ENCODE measurements at regions not wholly inside any gene's neighbourhood (a gene's known extent, or its start where the extent isn't known, plus 50 kb on each side); places are given as distances from the start of the nearest gene placed in this dataset.

- Histone ChIP-seq H3K4me1 (ENCODE audit: control insufficient read depth in 2 of 2, insufficient read depth in 1 of 2, low read depth in 1 of 2, low read length in 2 of 2) (peaks cover 0 to 5% of the 10 kb centered on the region in 2 donors), H3K4ac (ENCODE audit: low read length) (no peak overlapping the region), H4K8ac (ENCODE audit: low read depth, low read length) (no peak overlapping the region), H2AK5ac (ENCODE audit: low read depth, low read length) (no peak overlapping the region), H3K27ac (replicated peaks; ENCODE audit: low read length) (no peak overlapping the region), H3K9me3 (replicated peaks in 1 of 2; ENCODE audit: control insufficient read depth in 2 of 2, insufficient read depth in 1 of 2, low read depth in 1 of 2, low read length in 2 of 2) (no peaks in the 10 kb centered on the region), H2BK5ac (ENCODE audit: low read length) (no peak overlapping the region), H3K36me3 (replicated peaks in 1 of 2; ENCODE audit: control insufficient read depth in 2 of 2, insufficient read depth in 2 of 2, low read length in 2 of 2) (no peaks in the 10 kb centered on the region), H3K27me3 (ENCODE audit: control insufficient read depth in 3 of 3, insufficient read depth in 3 of 3, low read depth in 1 of 3, low read length in 3 of 3) (peaks cover 0 to 21% (median 1%) of the 10 kb centered on the region in 3 experiments), H3K23ac (ENCODE audit: low read depth, low read length, poor library complexity) (no peak overlapping the region), H2AFZ (ENCODE audit: low read length) (no peak overlapping the region), H3K4me3 (ENCODE audit: low read length in 2 of 2) (no peak overlapping the region), H3K18ac (ENCODE audit: low read length) (no peak overlapping the region), H3K14ac (ENCODE audit: low read length) (no peak overlapping the region), H2BK120ac (ENCODE audit: low read depth, low read length) (no peak overlapping the region), H3K4me2 (ENCODE audit: insufficient read depth, low read length, poor library complexity, severe bottlenecking) (no peak overlapping the region), H2BK12ac (ENCODE audit: low read length) (no peak overlapping the region), H2BK15ac (ENCODE audit: low read length) (no peak overlapping the region), H4K91ac (ENCODE audit: low read depth, low read length, poor library complexity) (no peak overlapping the region), H3K79me1 (ENCODE audit: low read depth, low read length) (no peaks in the 10 kb centered on the region), H3K9ac (ENCODE audit: low read depth, low read length, poor library complexity) (no peak overlapping the region)
- WGBS, 2 donors (ENCODE audit: extremely low coverage in 2 of 2, insufficient read length in 2 of 2, insufficient replicate concordance in 1 of 2) = no CpG with 5 or more reads among the region's 4 CpGs
- DNase-seq (ENCODE audit: low spot score) = no peak
These were observed 187.9 kb upstream of the LYSMD4 start for GRCh38 chr15:99921101-99921500.

- Histone ChIP-seq H3K4me2 (ENCODE audit: insufficient read depth, low read length, poor library complexity, severe bottlenecking) (no peak overlapping the region), H3K4me1 (ENCODE audit: control insufficient read depth in 2 of 2, insufficient read depth in 1 of 2, low read depth in 1 of 2, low read length in 2 of 2) (peaks cover 0 to 5% of the 10 kb centered on the region in 2 donors), H4K8ac (ENCODE audit: low read depth, low read length) (no peak overlapping the region), H3K9me3 (replicated peaks in 1 of 2; ENCODE audit: control insufficient read depth in 2 of 2, insufficient read depth in 1 of 2, low read depth in 1 of 2, low read length in 2 of 2) (peaks cover 0 to under 1% of the 10 kb centered on the region in 2 donors), H2BK15ac (ENCODE audit: low read length) (no peak overlapping the region), H2BK120ac (ENCODE audit: low read depth, low read length) (no peak overlapping the region), H3K18ac (ENCODE audit: low read length) (peak overlapping the region; percentile 67), H3K79me1 (ENCODE audit: low read depth, low read length) (no peaks in the 10 kb centered on the region), H3K27ac (replicated peaks; ENCODE audit: low read length) (no peak overlapping the region), H3K4me3 (ENCODE audit: low read length in 2 of 2) (no peak overlapping the region), H3K14ac (ENCODE audit: low read length) (no peak overlapping the region), H3K23ac (ENCODE audit: low read depth, low read length, poor library complexity) (no peak overlapping the region), H2BK12ac (ENCODE audit: low read length) (no peak overlapping the region), H3K4ac (ENCODE audit: low read length) (no peak overlapping the region), H4K91ac (ENCODE audit: low read depth, low read length, poor library complexity) (no peak overlapping the region), H3K36me3 (replicated peaks in 1 of 2; ENCODE audit: control insufficient read depth in 2 of 2, insufficient read depth in 2 of 2, low read length in 2 of 2) (no peaks in the 10 kb centered on the region), H3K9ac (ENCODE audit: low read depth, low read length, poor library complexity) (no peak overlapping the region), H2BK5ac (ENCODE audit: low read length) (no peak overlapping the region), H2AFZ (ENCODE audit: low read length) (no peak overlapping the region), H2AK5ac (ENCODE audit: low read depth, low read length) (no peak overlapping the region), H3K27me3 (ENCODE audit: control insufficient read depth in 3 of 3, insufficient read depth in 3 of 3, low read depth in 1 of 3, low read length in 3 of 3) (peaks cover 0 to 13% (median 0%) of the 10 kb centered on the region in 3 experiments)
- DNase-seq (ENCODE audit: low spot score) = no peak
- WGBS, 2 donors (ENCODE audit: extremely low coverage in 2 of 2, insufficient read length in 2 of 2, insufficient replicate concordance in 1 of 2) = no CpG with 5 or more reads among the region's 9 CpGs
These were observed 184.8 kb upstream of the LYSMD4 start for GRCh38 chr15:99918072-99918471.

- H2BK12ac ChIP-seq (ENCODE audit: low read length) = no peak overlapping the region
- no peaks in the 10 kb centered on the region for H3K79me1 ChIP-seq (ENCODE audit: low read depth, low read length)
- H3K4ac ChIP-seq (ENCODE audit: low read length) = no peak overlapping the region
- H3K23ac ChIP-seq (ENCODE audit: low read depth, low read length, poor library complexity) = peak overlapping the region; percentile 37
- no peak overlapping the region for H3K9ac ChIP-seq (ENCODE audit: low read depth, low read length, poor library complexity)
- peaks cover 0 to 8% (median 0%) of the 10 kb centered on the region in 3 experiments for H3K27me3 ChIP-seq (ENCODE audit: control insufficient read depth in 3 of 3, insufficient read depth in 3 of 3, low read depth in 1 of 3, low read length in 3 of 3)
- H2AFZ ChIP-seq (ENCODE audit: low read length) = no peak overlapping the region
- DNase-seq (ENCODE audit: low spot score) = no peak
- H3K4me3 ChIP-seq (ENCODE audit: low read length in 2 of 2) = no peak overlapping the region
- no peak overlapping the region for H3K14ac ChIP-seq (ENCODE audit: low read length)
- no peak overlapping the region for H3K4me2 ChIP-seq (ENCODE audit: insufficient read depth, low read length, poor library complexity, severe bottlenecking)
- no peak overlapping the region for H4K8ac ChIP-seq (ENCODE audit: low read depth, low read length)
- H3K36me3 ChIP-seq (replicated peaks in 1 of 2; ENCODE audit: control insufficient read depth in 2 of 2, insufficient read depth in 2 of 2, low read length in 2 of 2) = no peaks in the 10 kb centered on the region
- H2BK5ac ChIP-seq (ENCODE audit: low read length) = no peak overlapping the region
- H4K91ac ChIP-seq (ENCODE audit: low read depth, low read length, poor library complexity) = no peak overlapping the region
- peaks cover 0 to 5% of the 10 kb centered on the region in 2 donors for H3K4me1 ChIP-seq (ENCODE audit: control insufficient read depth in 2 of 2, insufficient read depth in 1 of 2, low read depth in 1 of 2, low read length in 2 of 2)
- no peak overlapping the region for H2BK120ac ChIP-seq (ENCODE audit: low read depth, low read length)
- no peak overlapping the region for H3K18ac ChIP-seq (ENCODE audit: low read length)
- WGBS, 2 donors (ENCODE audit: extremely low coverage in 2 of 2, insufficient read length in 2 of 2, insufficient replicate concordance in 1 of 2) = no CpG with 5 or more reads among the region's 6 CpGs
- H2BK15ac ChIP-seq (ENCODE audit: low read length) = no peak overlapping the region
- no peak overlapping the region for H2AK5ac ChIP-seq (ENCODE audit: low read depth, low read length)
- H3K27ac ChIP-seq (replicated peaks; ENCODE audit: low read length) = no peak overlapping the region
- peaks cover 0 to 1% of the 10 kb centered on the region in 2 donors for H3K9me3 ChIP-seq (replicated peaks in 1 of 2; ENCODE audit: control insufficient read depth in 2 of 2, insufficient read depth in 1 of 2, low read depth in 1 of 2, low read length in 2 of 2)
These were observed 184.0 kb upstream of the LYSMD4 start for GRCh38 chr15:99917252-99917651.

GRCh38 chr15:99916668-99917223 lies 183.5 kb upstream of the LYSMD4 start:
- H2BK5ac ChIP-seq (ENCODE audit: low read length) = no peak overlapping the region
- H3K18ac ChIP-seq (ENCODE audit: low read length) = peak overlapping the region; percentile 33
- H4K8ac ChIP-seq (ENCODE audit: low read depth, low read length) = no peak overlapping the region
- no peak overlapping the region for H2BK120ac ChIP-seq (ENCODE audit: low read depth, low read length)
- H3K23ac ChIP-seq (ENCODE audit: low read depth, low read length, poor library complexity) = peak overlapping the region; percentile 39
- H2AFZ ChIP-seq (ENCODE audit: low read length) = no peak overlapping the region
- WGBS, 2 donors (ENCODE audit: extremely low coverage in 2 of 2, insufficient read length in 2 of 2, insufficient replicate concordance in 1 of 2) = no CpG with 5 or more reads among the region's 10 CpGs
- H3K36me3 ChIP-seq (replicated peaks in 1 of 2; ENCODE audit: control insufficient read depth in 2 of 2, insufficient read depth in 2 of 2, low read length in 2 of 2) = no peaks in the 10 kb centered on the region
- H3K14ac ChIP-seq (ENCODE audit: low read length) = no peak overlapping the region
- H3K79me1 ChIP-seq (ENCODE audit: low read depth, low read length) = no peaks in the 10 kb centered on the region
- H3K27me3 ChIP-seq (ENCODE audit: control insufficient read depth in 3 of 3, insufficient read depth in 3 of 3, low read depth in 1 of 3, low read length in 3 of 3) = peaks cover 0 to 8% (median 0%) of the 10 kb centered on the region in 3 experiments
- H2AK5ac ChIP-seq (ENCODE audit: low read depth, low read length) = no peak overlapping the region
- H3K27ac ChIP-seq (replicated peaks; ENCODE audit: low read length) = no peak overlapping the region
- no peak overlapping the region for H4K91ac ChIP-seq (ENCODE audit: low read depth, low read length, poor library complexity)
- no peak overlapping the region for H3K4ac ChIP-seq (ENCODE audit: low read length)
- peaks cover 0 to 1% of the 10 kb centered on the region in 2 donors for H3K9me3 ChIP-seq (replicated peaks in 1 of 2; ENCODE audit: control insufficient read depth in 2 of 2, insufficient read depth in 1 of 2, low read depth in 1 of 2, low read length in 2 of 2)
- H2BK12ac ChIP-seq (ENCODE audit: low read length) = no peak overlapping the region
- H3K9ac ChIP-seq (ENCODE audit: low read depth, low read length, poor library complexity) = no peak overlapping the region
- H3K4me2 ChIP-seq (ENCODE audit: insufficient read depth, low read length, poor library complexity, severe bottlenecking) = no peak overlapping the region
- no peak overlapping the region for H3K4me3 ChIP-seq (ENCODE audit: low read length in 2 of 2)
- peaks cover 0 to 5% of the 10 kb centered on the region in 2 donors for H3K4me1 ChIP-seq (ENCODE audit: control insufficient read depth in 2 of 2, insufficient read depth in 1 of 2, low read depth in 1 of 2, low read length in 2 of 2)
- DNase-seq (ENCODE audit: low spot score) = no peak
- no peak overlapping the region for H2BK15ac ChIP-seq (ENCODE audit: low read length)

Measured in neuronal stem cell (in vitro differentiated cells).